ENCODE measurements at regions not wholly inside any gene's neighbourhood (a gene's known extent, or its start where the extent isn't known, plus 50 kb on each side); places are given as distances from the start of the nearest gene placed in this dataset.
"Not testable (repeated sequence)": the region's sequence is repeated elsewhere in the genome, so short reads cannot be mapped to it uniquely, and the experiment has no call there.

- TF ChIP-seq POLR2A, CTCF (IDR thresholded peaks at IDR 0.05): not testable (repeated sequence)
Observed at GRCh38 chr4:142897518-142897917, 51.4 kb upstream of the INPP4B start.
